ENCODE measurements at regions not wholly inside any gene's neighbourhood (a gene's known extent, or its start where the extent isn't known, plus 50 kb on each side); places are given as distances from the start of the nearest gene placed in this dataset.
"Not testable (repeated sequence)": the region's sequence is repeated elsewhere in the genome, so short reads cannot be mapped to it uniquely, and the experiment has no call there.

DNA sequence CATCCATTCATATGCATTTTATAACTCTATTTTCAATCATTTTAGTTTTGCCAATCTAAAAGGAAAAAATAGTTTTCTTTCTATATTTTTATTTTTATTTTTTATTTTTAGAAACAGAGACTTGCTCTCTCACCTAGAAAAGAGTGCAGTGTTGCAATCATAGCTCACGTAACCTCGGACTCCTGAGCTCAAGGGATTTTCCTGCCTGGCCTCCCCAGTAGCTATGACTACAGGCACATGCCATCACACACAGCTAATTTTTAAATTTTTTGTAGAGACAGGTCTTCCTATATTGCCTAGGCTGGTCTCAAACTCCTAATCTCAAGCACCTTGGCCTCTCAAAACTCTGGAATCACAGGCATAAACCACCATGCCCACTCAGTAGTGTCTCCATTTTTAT, 125.5 kb upstream of the XIRP2 start:
- H3K9ac ChIP-seq (ENCODE audit: low read length): no peak overlapping the region
- no peaks in the 10 kb centered on the region for H3K79me2 ChIP-seq (ENCODE audit: insufficient read depth, low read length)
- TF ChIP-seq EZH2 (IDR thresholded peaks at IDR 0.05; ENCODE audit: borderline replicate concordance, low read length): no peak
- TF ChIP-seq, protein P1, sequence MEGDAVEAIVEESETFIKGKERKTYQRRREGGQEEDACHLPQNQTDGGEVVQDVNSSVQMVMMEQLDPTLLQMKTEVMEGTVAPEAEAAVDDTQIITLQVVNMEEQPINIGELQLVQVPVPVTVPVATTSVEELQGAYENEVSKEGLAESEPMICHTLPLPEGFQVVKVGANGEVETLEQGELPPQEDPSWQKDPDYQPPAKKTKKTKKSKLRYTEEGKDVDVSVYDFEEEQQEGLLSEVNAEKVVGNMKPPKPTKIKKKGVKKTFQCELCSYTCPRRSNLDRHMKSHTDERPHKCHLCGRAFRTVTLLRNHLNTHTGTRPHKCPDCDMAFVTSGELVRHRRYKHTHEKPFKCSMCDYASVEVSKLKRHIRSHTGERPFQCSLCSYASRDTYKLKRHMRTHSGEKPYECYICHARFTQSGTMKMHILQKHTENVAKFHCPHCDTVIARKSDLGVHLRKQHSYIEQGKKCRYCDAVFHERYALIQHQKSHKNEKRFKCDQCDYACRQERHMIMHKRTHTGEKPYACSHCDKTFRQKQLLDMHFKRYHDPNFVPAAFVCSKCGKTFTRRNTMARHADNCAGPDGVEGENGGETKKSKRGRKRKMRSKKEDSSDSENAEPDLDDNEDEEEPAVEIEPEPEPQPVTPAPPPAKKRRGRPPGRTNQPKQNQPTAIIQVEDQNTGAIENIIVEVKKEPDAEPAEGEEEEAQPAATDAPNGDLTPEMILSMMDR (IDR thresholded peaks at IDR 0.05; ENCODE audit: low read length): no peak
- H3K9me2 ChIP-seq (ENCODE audit: low read depth, low read length): no peaks in the 10 kb centered on the region
- no peaks in the 10 kb centered on the region for H4K20me1 ChIP-seq (ENCODE audit: insufficient read depth, low read length)
- H3K9me3 ChIP-seq (ENCODE audit: low read length): no peaks in the 10 kb centered on the region
- no peak overlapping the region for H3K4me3 ChIP-seq (ENCODE audit: low read depth, low read length, poor library complexity, severe bottlenecking)
- no peak overlapping the region for H2AFZ ChIP-seq (ENCODE audit: low read length)
- no peak overlapping the region for H3K4me2 ChIP-seq (ENCODE audit: low read length)
- no peaks in the 10 kb centered on the region for H3K27me3 ChIP-seq (ENCODE audit: insufficient read depth, low read length)
- H3F3A ChIP-seq (ENCODE audit: insufficient read depth, low read length): no peaks in the 10 kb centered on the region
- H3K4me1 ChIP-seq (ENCODE audit: insufficient read depth, low read length, severe bottlenecking): no peaks in the 10 kb centered on the region
- no peak overlapping the region for H3K27ac ChIP-seq (ENCODE audit: low read depth, low read length, poor library complexity, severe bottlenecking)
- no peaks in the 10 kb centered on the region for H3K36me3 ChIP-seq (ENCODE audit: insufficient read depth, low read length)

- Histone ChIP-seq H3F3A (ENCODE audit: insufficient read depth, low read length) (no peaks in the 10 kb centered on the region), H3K9ac (ENCODE audit: low read length) (no peak overlapping the region), H3K4me2 (ENCODE audit: low read length) (no peak overlapping the region), H4K20me1 (ENCODE audit: insufficient read depth, low read length) (no peaks in the 10 kb centered on the region), H3K4me3 (ENCODE audit: low read depth, low read length, poor library complexity, severe bottlenecking) (no peak overlapping the region), H3K27me3 (ENCODE audit: insufficient read depth, low read length) (no peaks in the 10 kb centered on the region), H3K9me3 (ENCODE audit: low read length) (no peaks in the 10 kb centered on the region), H3K9me2 (ENCODE audit: low read depth, low read length) (no peaks in the 10 kb centered on the region), H2AFZ (ENCODE audit: low read length) (no peak overlapping the region), H3K4me1 (ENCODE audit: insufficient read depth, low read length, severe bottlenecking) (no peaks in the 10 kb centered on the region), H3K79me2 (ENCODE audit: insufficient read depth, low read length) (no peaks in the 10 kb centered on the region), H3K27ac (ENCODE audit: low read depth, low read length, poor library complexity, severe bottlenecking) (no peak overlapping the region), H3K36me3 (ENCODE audit: insufficient read depth, low read length) (no peaks in the 10 kb centered on the region)
- TF ChIP-seq EZH2 (IDR thresholded peaks at IDR 0.05; ENCODE audit: borderline replicate concordance, low read length): no peak
- TF ChIP-seq, protein P1 (IDR thresholded peaks at IDR 0.05; ENCODE audit: low read length): no peak
Observed at GRCh38 chr2:166758956-166759355, 129.3 kb upstream of the XIRP2 start.

GRCh38 chr2:166750624-166751023, 137.7 kb upstream of the XIRP2 start:
- Histone ChIP-seq H4K20me1 (ENCODE audit: insufficient read depth, low read length) (no peaks in the 10 kb centered on the region), H3K79me2 (ENCODE audit: insufficient read depth, low read length) (no peaks in the 10 kb centered on the region), H3K9me2 (ENCODE audit: low read depth, low read length) (no peaks in the 10 kb centered on the region), H3K27me3 (ENCODE audit: insufficient read depth, low read length) (no peaks in the 10 kb centered on the region), H3F3A (ENCODE audit: insufficient read depth, low read length) (no peaks in the 10 kb centered on the region), H3K9me3 (ENCODE audit: low read length) (no peaks in the 10 kb centered on the region), H2AFZ (ENCODE audit: low read length) (no peak overlapping the region), H3K27ac (ENCODE audit: low read depth, low read length, poor library complexity, severe bottlenecking) (no peak overlapping the region), H3K36me3 (ENCODE audit: insufficient read depth, low read length) (no peaks in the 10 kb centered on the region), H3K4me1 (ENCODE audit: insufficient read depth, low read length, severe bottlenecking) (no peaks in the 10 kb centered on the region), H3K9ac (ENCODE audit: low read length) (no peak overlapping the region), H3K4me3 (ENCODE audit: low read depth, low read length, poor library complexity, severe bottlenecking) (no peak overlapping the region), H3K4me2 (ENCODE audit: low read length) (no peak overlapping the region)
- TF ChIP-seq, protein P1 (IDR thresholded peaks at IDR 0.05; ENCODE audit: low read length): no peak
- TF ChIP-seq EZH2 (IDR thresholded peaks at IDR 0.05; ENCODE audit: borderline replicate concordance, low read length): no peak

GRCh38 chr2:166744117-166744516, 144.2 kb upstream of the XIRP2 start:
- H3K4me2 ChIP-seq (ENCODE audit: low read length); H2AFZ ChIP-seq (ENCODE audit: low read length); H3K4me1 ChIP-seq (ENCODE audit: insufficient read depth, low read length, severe bottlenecking); H3K79me2 ChIP-seq (ENCODE audit: insufficient read depth, low read length); H3K4me3 ChIP-seq (ENCODE audit: low read depth, low read length, poor library complexity, severe bottlenecking); H3K9me3 ChIP-seq (ENCODE audit: low read length); H3K27me3 ChIP-seq (ENCODE audit: insufficient read depth, low read length); H3K9ac ChIP-seq (ENCODE audit: low read length); H3K27ac ChIP-seq (ENCODE audit: low read depth, low read length, poor library complexity, severe bottlenecking); H3K36me3 ChIP-seq (ENCODE audit: insufficient read depth, low read length); H3K9me2 ChIP-seq (ENCODE audit: low read depth, low read length); H3F3A ChIP-seq (ENCODE audit: insufficient read depth, low read length); H4K20me1 ChIP-seq (ENCODE audit: insufficient read depth, low read length): not testable (repeated sequence)

GRCh38 chr2:166743482-166743881, 144.8 kb upstream of the XIRP2 start:
- H3K4me2 ChIP-seq (ENCODE audit: low read length); H3K9ac ChIP-seq (ENCODE audit: low read length); H3K27me3 ChIP-seq (ENCODE audit: insufficient read depth, low read length); H3F3A ChIP-seq (ENCODE audit: insufficient read depth, low read length); H3K4me3 ChIP-seq (ENCODE audit: low read depth, low read length, poor library complexity, severe bottlenecking); H4K20me1 ChIP-seq (ENCODE audit: insufficient read depth, low read length); H3K4me1 ChIP-seq (ENCODE audit: insufficient read depth, low read length, severe bottlenecking); H2AFZ ChIP-seq (ENCODE audit: low read length); H3K27ac ChIP-seq (ENCODE audit: low read depth, low read length, poor library complexity, severe bottlenecking); H3K36me3 ChIP-seq (ENCODE audit: insufficient read depth, low read length); H3K79me2 ChIP-seq (ENCODE audit: insufficient read depth, low read length); H3K9me3 ChIP-seq (ENCODE audit: low read length); H3K9me2 ChIP-seq (ENCODE audit: low read depth, low read length): not testable (repeated sequence)

All from OCI-LY1 (cell line).